Activated CD8-positive, alpha-beta T cell treated with anti-CD3 and anti-CD28 coated beads, Interleukin-2, amount 10 ng/mL, durations not matched to agents 7 days and 5 days (primary cell): ENCODE measurements at regions not wholly inside any gene's neighbourhood (a gene's known extent, or its start where the extent isn't known, plus 50 kb on each side); places are given as distances from the start of the nearest gene placed in this dataset.

Experiments used
- ATAC-seq: fragments of 150-1000 bp; cut with Tn5 transposase; one replicate; pipeline ENCODE4 v1.10.0; 2021; ENCODE audit warnings: moderate library complexity
- CTCF ChIA-PET: fragments of 350-600 bp; sonication (Branson Sonifier 250); formaldehyde crosslinking; loops from one replicate; lab custom pipeline; 2021; ENCODE audit warnings: antibody characterized with exemption; lab: Charles Lee
- POLR2A ChIA-PET: fragments of 350-600 bp; sonication (Branson Sonifier 250); formaldehyde crosslinking; loops from one replicate; lab custom pipeline; 2021; ENCODE audit warnings: antibody characterized with exemption; lab: Charles Lee
- DNase-seq: peaks from one replicate; pipeline ENCODE4 v3.0.0-alpha.2; 2020
- H3K27ac Mint-ChIP-seq: one replicate; pipeline ENCODE4 v1.8.0; 2021; ENCODE audit warnings: mild to moderate bottlenecking, mixed read lengths
- H3K27me3 Mint-ChIP-seq: one replicate; pipeline ENCODE4 v1.8.0; 2021; ENCODE audit warnings: low read depth, mixed read lengths
- H3K36me3 Mint-ChIP-seq: one replicate; pipeline ENCODE4 v1.8.0; 2021; ENCODE audit warnings: low read depth, mixed read lengths
- H3K4me1 Mint-ChIP-seq: one replicate; pipeline ENCODE4 v1.8.0; 2021; ENCODE audit warnings: low read depth, mixed read lengths
- H3K4me3 Mint-ChIP-seq: one replicate; pipeline ENCODE4 v1.8.0; 2021; ENCODE audit warnings: mild to moderate bottlenecking, mixed read lengths
- H3K9me3 Mint-ChIP-seq: one replicate; pipeline ENCODE4 v1.8.0; 2022; ENCODE audit warnings: mixed read lengths; ENCODE audit not compliant: insufficient read depth

GRCh38 chr16:7183768-7184167 is 148.9 kb upstream of the RBFOX1 start:
- peaks cover 27% of the 10 kb centered on the region for H3K9me3 Mint-ChIP-seq
- no peak overlapping the region for H3K27ac Mint-ChIP-seq
- ATAC-seq (no peak), DNase-seq (no peak)
- ChIA-PET CTCF (no interaction called here), POLR2A (no interaction called here)
- H3K36me3 Mint-ChIP-seq: no peaks in the 10 kb centered on the region
- no peaks in the 10 kb centered on the region for H3K27me3 Mint-ChIP-seq
- H3K4me3 Mint-ChIP-seq: no peak overlapping the region
- H3K4me1 Mint-ChIP-seq: no peaks in the 10 kb centered on the region

DNA sequence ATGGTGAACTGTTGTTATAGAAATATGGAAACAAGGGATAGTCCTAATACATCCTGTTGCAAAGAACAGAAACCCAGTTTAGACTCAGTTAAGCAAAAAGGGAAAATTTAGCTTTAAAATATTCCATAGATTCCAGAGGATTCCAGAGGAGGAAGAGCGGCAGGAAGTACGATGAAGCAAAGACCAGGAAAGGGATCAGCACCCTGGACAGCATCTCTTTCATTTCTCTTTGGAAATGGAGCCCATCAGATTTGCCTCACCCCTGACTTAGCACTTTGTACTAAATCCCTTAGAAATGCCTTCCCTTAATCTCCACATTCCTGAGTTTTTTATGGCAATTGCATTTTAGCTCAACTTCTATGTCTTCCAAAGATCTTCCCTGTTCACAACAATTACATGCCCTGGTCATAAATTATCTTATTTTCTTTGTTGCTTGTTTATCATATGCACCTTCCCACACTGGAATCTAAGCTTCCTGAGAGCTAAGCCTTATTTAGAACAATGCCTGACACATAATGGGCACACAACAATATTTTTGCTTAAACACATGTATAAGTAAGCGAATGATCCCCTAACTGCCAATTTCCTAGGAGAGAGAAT is 150.0 kb upstream of the RBFOX1 start:
- Mint-ChIP-seq H3K27ac (no peak overlapping the region), H3K4me3 (no peak overlapping the region), H3K27me3 (no peaks in the 10 kb centered on the region), H3K4me1 (no peaks in the 10 kb centered on the region), H3K36me3 (no peaks in the 10 kb centered on the region), H3K9me3 (peaks cover 23% of the 10 kb centered on the region)
- ATAC-seq (no peak), DNase-seq (no peak)
- ChIA-PET POLR2A (no interaction called here), CTCF (no interaction called here)

GRCh38 chr16:7177875-7178274 is 154.8 kb upstream of the RBFOX1 start:
- ChIA-PET CTCF (no interaction called here), POLR2A (no interaction called here)
- Mint-ChIP-seq H3K4me3 (no peak overlapping the region), H3K27me3 (no peaks in the 10 kb centered on the region), H3K4me1 (no peaks in the 10 kb centered on the region), H3K9me3 (peaks cover 22% of the 10 kb centered on the region), H3K36me3 (no peaks in the 10 kb centered on the region), H3K27ac (no peak overlapping the region)
- ATAC-seq: no peak
- no peak for DNase-seq

DNA sequence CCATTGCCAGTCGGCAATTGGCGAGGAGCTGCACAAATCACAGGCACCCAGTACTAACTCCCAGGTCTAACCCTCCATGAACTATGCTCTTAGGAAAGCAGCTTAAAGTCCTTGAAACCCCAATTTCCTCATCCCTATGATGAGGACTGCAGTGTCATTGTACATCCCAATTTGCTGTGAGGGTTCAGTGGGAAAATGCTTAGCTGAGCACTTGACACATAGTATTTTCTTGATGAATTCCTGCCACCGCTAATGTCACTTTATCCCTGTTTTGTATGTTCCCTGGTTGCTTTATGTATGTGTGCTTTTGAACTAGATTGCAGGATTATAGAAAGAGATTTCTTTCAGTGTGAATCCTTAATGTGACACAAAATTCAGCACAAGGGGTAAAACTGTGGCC is 161.5 kb upstream of the RBFOX1 start:
- Mint-ChIP-seq H3K36me3 (no peaks in the 10 kb centered on the region), H3K9me3 (peaks cover 11% of the 10 kb centered on the region), H3K27ac (no peak overlapping the region), H3K4me3 (no peak overlapping the region), H3K27me3 (no peaks in the 10 kb centered on the region), H3K4me1 (no peaks in the 10 kb centered on the region)
- CTCF ChIA-PET: no interaction called here
- DNase-seq (no peak), ATAC-seq (no peak)
- POLR2A ChIA-PET: no interaction called here

DNA sequence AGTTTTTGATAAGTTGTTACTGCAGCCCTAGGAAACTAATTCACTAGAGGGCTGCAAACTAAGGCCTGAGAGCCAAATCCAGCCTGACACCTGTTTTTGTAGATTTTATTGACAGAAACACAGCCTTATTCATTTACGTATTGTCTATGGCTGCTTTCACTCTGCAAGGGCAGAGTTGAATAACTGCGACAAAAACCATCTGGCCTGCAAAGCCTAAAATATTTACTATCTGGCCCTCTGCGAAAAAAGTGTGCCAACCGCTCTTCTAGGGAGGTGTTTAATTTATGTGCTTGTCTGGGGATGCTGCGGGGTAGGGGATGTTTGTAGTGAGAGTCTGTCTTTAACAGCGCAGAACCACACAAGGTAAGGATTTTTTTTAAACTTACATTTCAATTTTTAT is 165.0 kb upstream of the RBFOX1 start:
- H3K27ac Mint-ChIP-seq: no peak overlapping the region
- H3K4me3 Mint-ChIP-seq: no peak overlapping the region
- H3K27me3 Mint-ChIP-seq: no peaks in the 10 kb centered on the region
- H3K36me3 Mint-ChIP-seq: no peaks in the 10 kb centered on the region
- DNase-seq: no peak
- H3K9me3 Mint-ChIP-seq: peaks cover 17% of the 10 kb centered on the region
- H3K4me1 Mint-ChIP-seq: no peaks in the 10 kb centered on the region
- CTCF ChIA-PET: no interaction called here
- ATAC-seq: no peak
- POLR2A ChIA-PET: no interaction called here

DNA sequence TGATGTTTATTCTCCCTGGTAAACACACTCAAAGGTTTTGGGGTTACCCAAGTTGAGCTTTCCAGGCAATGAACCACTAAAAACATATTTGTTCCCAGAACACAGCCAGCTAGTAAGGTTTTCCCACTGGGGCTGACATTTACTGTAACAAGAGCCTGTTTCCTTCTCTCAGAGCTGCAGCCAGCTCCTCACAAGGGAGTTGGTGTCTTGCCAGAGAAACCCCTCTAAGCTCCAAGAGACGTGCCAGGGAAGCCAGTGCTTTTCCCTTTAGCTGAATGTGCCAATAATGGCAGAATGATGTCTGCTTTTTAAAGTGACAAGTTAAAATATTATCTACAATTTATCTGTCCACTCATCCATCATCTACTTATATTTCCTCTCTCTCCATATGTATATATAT is 170.8 kb upstream of the RBFOX1 start:
- POLR2A ChIA-PET: no interaction called here
- CTCF ChIA-PET: interaction anchor here (0.5 kb wide), 1 partner anchor 19 kb away, joined by 3 read pairs; no protein-coding TSS in a partner anchor

GRCh38 chr16:7160093-7160492 is 172.6 kb upstream of the RBFOX1 start:
- DNase-seq (no peak), ATAC-seq (no peak)
- no peaks in the 10 kb centered on the region for H3K4me1 Mint-ChIP-seq
- H3K27me3 Mint-ChIP-seq: no peaks in the 10 kb centered on the region
- POLR2A ChIA-PET: no interaction called here
- H3K4me3 Mint-ChIP-seq: no peak overlapping the region
- H3K9me3 Mint-ChIP-seq: peaks cover 21% of the 10 kb centered on the region
- no peaks in the 10 kb centered on the region for H3K36me3 Mint-ChIP-seq
- CTCF ChIA-PET: no interaction called here
- no peak overlapping the region for H3K27ac Mint-ChIP-seq

More for the DNA sequence above, 170.8 kb upstream of the RBFOX1 start:
- H3K27ac Mint-ChIP-seq: no peak overlapping the region
- no peaks in the 10 kb centered on the region for H3K36me3 Mint-ChIP-seq
- H3K4me1 Mint-ChIP-seq: no peaks in the 10 kb centered on the region
- no peaks in the 10 kb centered on the region for H3K27me3 Mint-ChIP-seq
- no peak for DNase-seq
- no peak for ATAC-seq
- H3K4me3 Mint-ChIP-seq: no peak overlapping the region
- peaks cover 22% of the 10 kb centered on the region for H3K9me3 Mint-ChIP-seq

GRCh38 chr16:7158481-7158880 is 174.2 kb upstream of the RBFOX1 start:
- ChIA-PET POLR2A (no interaction called here), CTCF (no interaction called here)
- no peaks in the 10 kb centered on the region for H3K4me1 Mint-ChIP-seq
- ATAC-seq (no peak), DNase-seq (no peak)
- no peak overlapping the region for H3K27ac Mint-ChIP-seq
- H3K36me3 Mint-ChIP-seq: no peaks in the 10 kb centered on the region
- H3K27me3 Mint-ChIP-seq: no peaks in the 10 kb centered on the region
- no peak overlapping the region for H3K4me3 Mint-ChIP-seq
- H3K9me3 Mint-ChIP-seq: peaks cover 13% of the 10 kb centered on the region

DNA sequence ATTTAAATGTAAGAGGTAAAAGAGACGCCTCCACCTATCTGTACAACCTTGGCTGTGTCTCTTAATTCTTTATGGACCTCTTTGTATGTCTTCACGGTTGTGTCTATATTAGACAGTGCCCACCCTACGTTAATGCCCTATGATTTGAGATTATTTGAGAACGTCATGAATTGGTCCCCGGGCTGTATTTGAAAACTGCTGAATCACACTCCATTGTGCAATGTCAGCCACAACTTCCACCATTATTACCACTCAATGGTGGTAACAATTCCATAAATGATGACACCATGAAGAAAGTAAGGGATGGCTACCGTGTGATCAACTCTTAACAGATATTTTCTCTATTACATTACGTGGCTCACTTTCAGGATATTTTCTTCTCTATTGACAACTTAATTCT is 182.4 kb upstream of the RBFOX1 start:
- Mint-ChIP-seq H3K9me3 (peaks cover 41% of the 10 kb centered on the region), H3K27me3 (no peaks in the 10 kb centered on the region), H3K36me3 (no peaks in the 10 kb centered on the region), H3K27ac (no peak overlapping the region), H3K4me3 (no peak overlapping the region), H3K4me1 (no peaks in the 10 kb centered on the region)
- no peak for ATAC-seq
- POLR2A ChIA-PET: no interaction called here
- DNase-seq: no peak
- CTCF ChIA-PET: no interaction called here

DNA sequence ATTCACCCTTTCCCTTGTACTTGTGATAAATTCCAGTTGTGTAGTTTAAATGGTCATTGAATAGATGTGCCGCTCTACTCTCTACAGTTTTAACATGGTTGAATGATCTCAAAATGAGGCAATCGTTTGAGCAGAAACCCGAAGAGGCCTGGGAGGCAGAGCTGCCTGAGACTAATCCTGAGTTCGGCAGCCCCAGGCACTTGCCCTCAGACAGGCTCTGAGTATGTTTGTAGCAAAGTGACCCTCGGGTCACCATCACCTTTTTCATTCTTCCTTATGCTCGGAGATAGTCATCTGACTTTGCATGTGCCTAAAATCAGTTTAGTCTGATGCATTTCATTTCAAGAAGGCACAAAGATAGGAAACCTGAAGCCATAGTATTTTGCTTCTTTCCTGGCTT is 184.0 kb upstream of the RBFOX1 start:
- CTCF ChIA-PET: no interaction called here
- H3K4me3 Mint-ChIP-seq: no peak overlapping the region

GRCh38 chr16:7140899-7141298 is 191.7 kb upstream of the RBFOX1 start:
- Mint-ChIP-seq H3K27me3 (no peaks in the 10 kb centered on the region), H3K4me3 (no peak overlapping the region), H3K9me3 (peaks cover 21% of the 10 kb centered on the region), H3K4me1 (no peaks in the 10 kb centered on the region), H3K27ac (no peak overlapping the region), H3K36me3 (no peaks in the 10 kb centered on the region)
- CTCF ChIA-PET: no interaction called here
- ATAC-seq: no peak
- POLR2A ChIA-PET: no interaction called here
- no peak for DNase-seq

More for the DNA sequence above, 184.0 kb upstream of the RBFOX1 start:
- POLR2A ChIA-PET: no interaction called here
- Mint-ChIP-seq H3K27me3 (no peaks in the 10 kb centered on the region), H3K27ac (no peak overlapping the region), H3K4me1 (no peaks in the 10 kb centered on the region), H3K36me3 (no peaks in the 10 kb centered on the region), H3K9me3 (peaks cover 47% of the 10 kb centered on the region)
- DNase-seq: no peak
- no peak for ATAC-seq

DNA sequence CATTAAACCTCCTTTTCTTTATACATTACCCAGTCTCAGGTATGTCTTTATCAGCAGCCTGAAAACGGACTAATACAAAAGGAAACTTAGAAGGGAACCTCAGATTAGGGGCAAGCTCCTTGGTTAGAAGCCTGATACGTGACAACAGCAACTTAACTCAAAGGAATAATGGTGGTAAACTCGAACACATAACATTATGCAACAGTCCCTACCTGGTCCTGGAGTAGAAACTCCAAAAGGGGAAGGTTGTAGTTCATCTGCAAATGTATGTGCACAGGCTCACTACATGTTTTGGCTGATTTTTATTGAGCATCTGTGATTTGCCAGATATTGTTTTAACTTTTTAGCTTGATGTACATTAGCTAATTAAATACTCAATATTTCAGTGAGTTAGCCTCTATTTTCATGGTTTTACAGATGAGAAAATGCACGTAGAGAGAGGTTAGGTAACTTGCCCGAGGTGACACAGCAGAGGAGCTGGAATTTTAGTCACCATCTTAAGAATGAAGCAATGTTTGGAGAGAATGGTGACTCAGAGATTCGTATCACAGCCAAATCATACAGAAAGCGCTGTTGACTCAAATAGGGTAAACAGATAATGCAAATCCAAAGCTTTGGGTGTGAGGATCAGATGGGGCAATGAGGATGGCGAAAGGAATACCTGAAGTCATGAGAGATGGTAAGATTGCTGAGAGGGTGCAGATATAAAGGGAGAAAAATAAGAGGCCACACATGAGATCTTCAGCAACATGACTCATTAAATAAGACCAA is 194.9 kb upstream of the RBFOX1 start:
- ATAC-seq (no peak), DNase-seq (no peak)
- Mint-ChIP-seq H3K4me3 (no peak overlapping the region), H3K27me3 (no peaks in the 10 kb centered on the region), H3K36me3 (no peaks in the 10 kb centered on the region), H3K9me3 (peaks cover 15% of the 10 kb centered on the region), H3K4me1 (no peaks in the 10 kb centered on the region), H3K27ac (no peak overlapping the region)
- ChIA-PET POLR2A (no interaction called here), CTCF (no interaction called here)
